ENCODE measurements at regions not wholly inside any gene's neighbourhood (a gene's known extent, or its start where the extent isn't known, plus 50 kb on each side); places are given as distances from the start of the nearest gene placed in this dataset.
"Not testable (repeated sequence)": the region's sequence is repeated elsewhere in the genome, so short reads cannot be mapped to it uniquely, and the experiment has no call there.

DNA sequence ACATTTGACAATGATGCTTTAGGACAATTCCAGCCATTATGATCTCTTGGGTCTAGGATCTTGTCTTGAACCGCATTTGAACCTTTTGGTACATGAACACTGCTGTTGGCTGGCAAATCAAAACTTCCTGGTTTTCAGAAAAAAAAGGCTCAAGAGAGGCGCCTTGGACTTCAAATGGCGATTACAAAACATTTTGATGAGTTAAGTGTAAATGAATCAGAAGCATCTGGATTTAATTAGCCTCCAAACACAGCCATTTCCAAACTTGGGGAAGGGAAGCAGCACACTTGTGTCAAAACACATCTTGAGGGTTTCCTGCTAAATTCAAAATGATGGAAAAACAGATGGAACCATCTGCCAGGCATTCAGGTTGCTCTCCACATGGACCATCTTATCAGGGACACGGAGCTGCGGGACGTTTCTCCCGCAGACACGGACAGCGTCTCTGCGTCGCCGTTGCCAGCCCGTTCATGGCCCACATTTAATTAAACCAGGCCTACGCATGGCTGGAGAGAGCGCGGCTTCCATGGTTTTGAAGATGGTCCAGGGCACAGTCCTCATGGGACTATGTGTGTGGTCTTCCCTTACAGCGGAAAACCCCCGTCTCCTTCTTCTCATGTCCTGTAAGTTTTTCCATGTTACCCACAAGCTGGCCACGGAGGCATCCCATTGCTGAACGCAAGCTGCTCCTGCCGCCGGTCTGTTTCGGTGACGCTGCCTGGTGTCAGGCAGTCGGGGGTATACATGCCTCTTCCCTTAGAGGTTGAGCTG lies 55.8 kb upstream of the PTCH1 start:
- DNase-seq: no peak

- no peak for DNase-seq
Measured at GRCh38 chr9:95570646-95571045, 53.9 kb upstream of the PTCH1 start.

DNA sequence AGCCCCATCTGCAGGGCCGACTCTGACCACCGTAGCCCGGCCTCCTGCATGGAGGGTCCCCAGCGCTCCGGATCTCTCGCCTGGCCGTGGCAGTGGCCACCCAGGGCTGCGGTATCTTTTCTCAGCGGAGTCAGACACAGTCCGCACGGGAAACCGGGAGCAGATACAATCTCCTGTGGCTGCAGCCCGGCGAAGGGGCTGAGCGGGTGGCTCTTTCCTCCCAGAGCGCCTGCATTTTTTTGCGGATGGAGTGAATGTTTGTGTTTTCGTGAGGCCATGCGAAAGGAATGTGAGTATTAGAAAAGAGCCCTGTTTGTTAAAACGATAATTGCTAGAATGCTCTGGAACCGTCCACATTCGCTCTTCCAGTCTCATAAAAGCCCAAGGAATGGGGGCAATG lies 53.4 kb upstream of the PTCH1 start:
- DNase-seq: no peak

GRCh38 chr9:95568735-95569134 lies 52.0 kb upstream of the PTCH1 start:
- DNase-seq: not testable (repeated sequence)

Data from hematopoietic multipotent progenitor cell treated with erythropoietin and hydrocortisone succinate and interleukin-3 and kit ligand, for 8 days (in vitro differentiated cells).